SK-N-SH (cell line): ENCODE measurements at regions not wholly inside any gene's neighbourhood (a gene's known extent, or its start where the extent isn't known, plus 50 kb on each side); places are given as distances from the start of the nearest gene placed in this dataset.

Source experiments
- CTCF ChIA-PET: fragments of 300-600, 350-600 bp; formaldehyde crosslinking; extraction: SDS; loops from one replicate; lab custom pipeline; 2021; lab: Yijun Ruan, JAX
- POLR2A ChIA-PET: fragments of 350-600 bp; sonication (Branson Sonifier 250); formaldehyde crosslinking; extraction: SDS; loops from one replicate; lab custom pipeline; 2020; ENCODE audit warnings: antibody characterized with exemption, inconsistent platforms; lab: Yijun Ruan, JAX
- DNase-seq: peaks from one replicate; pipeline ENCODE4 v3.0.0; 2012
- H2AFZ ChIP-seq: fragments of 200-600 bp; sonication (generic); 2 replicates; pipeline ENCODE4 v1.8.1; 2016; ENCODE audit warnings: antibody characterized with exemption, mild to moderate bottlenecking, low read depth
- H3F3A ChIP-seq: fragments of 200-600 bp; sonication (generic); replicated peaks from 2 replicates; pipeline ENCODE3; 2016; ENCODE audit warnings: antibody characterized with exemption, mild to moderate bottlenecking; ENCODE audit not compliant: insufficient read depth
- H3K27ac ChIP-seq, 2 experiments: fragments of 200-500 bp in 1 of 2; fragments of 200-600 bp in 1 of 2; sonication (Bioruptor generic) in 1 of 2; sonication (generic), shearing (Covaris generic) in 1 of 2; 2 replicates each; pipeline versions ENCODE4 v1.5.1 to v1.6.1; 2014 to 2016; ENCODE audit warnings: low read depth in 2 of 2, inconsistent platforms in 1 of 2, low read length in 1 of 2, mild to moderate bottlenecking in 1 of 2, mixed read lengths in 1 of 2
- H3K27me3 ChIP-seq: fragments of 200-600 bp; sonication (generic), shearing (Covaris generic); 2 replicates; pipeline ENCODE4 v1.6.1; 2016; ENCODE audit warnings: mixed run types; ENCODE audit not compliant: insufficient read depth
- H3K36me3 ChIP-seq, 2 experiments: fragments of 200-500 bp in 1 of 2; fragments of 200-600 bp in 1 of 2; sonication (Bioruptor generic) in 1 of 2; sonication (generic) in 1 of 2; replicated peaks in 1 of 2; 2 replicates each; pipeline versions ENCODE3 to v1.5.1; 2014 to 2016; ENCODE audit warnings: low read length in 1 of 2, mild to moderate bottlenecking in 1 of 2; ENCODE audit not compliant: insufficient read depth in 2 of 2, control insufficient read depth in 1 of 2
- H3K4me1 ChIP-seq, 2 experiments: fragments of 200-500 bp in 1 of 2; fragments of 200-600 bp in 1 of 2; sonication (Bioruptor generic) in 1 of 2; sonication (generic), shearing (Covaris generic) in 1 of 2; 2 replicates each; pipeline versions ENCODE4 v1.5.1 to v1.6.1; 2014 to 2016; ENCODE audit warnings: low read depth in 1 of 2, low read length in 1 of 2, mixed run types in 1 of 2; ENCODE audit not compliant: insufficient read depth in 2 of 2, control insufficient read depth in 1 of 2
- H3K4me2 ChIP-seq: fragments of 200-600 bp; sonication (generic), shearing (Covaris generic); 2 replicates; pipeline ENCODE4 v1.6.1; 2017; ENCODE audit warnings: mixed run types
- H3K4me3 ChIP-seq, 2 experiments: fragments of 200-500 bp in 1 of 2; fragments of 200-600 bp in 1 of 2; sonication (Bioruptor generic) in 1 of 2; sonication (generic), shearing (Covaris generic) in 1 of 2; 2 replicates each; pipeline versions ENCODE4 v1.5.1 to v1.8.1; 2014 to 2016; ENCODE audit warnings: low read depth in 2 of 2, inconsistent platforms in 1 of 2, low read length in 1 of 2, mild to moderate bottlenecking in 1 of 2, mixed read lengths in 1 of 2, moderate library complexity in 1 of 2
- H3K79me2 ChIP-seq: fragments of 200-600 bp; sonication (generic); 2 replicates; pipeline ENCODE4 v1.8.1; 2017; ENCODE audit warnings: mild to moderate bottlenecking; ENCODE audit not compliant: insufficient read depth
- H3K9ac ChIP-seq: fragments of 200-600 bp; sonication (generic); 2 replicates; pipeline ENCODE4 v1.6.1; 2017; ENCODE audit warnings: mixed run types
- H3K9me2 ChIP-seq: fragments of 200-600 bp; sonication (generic); 2 replicates; pipeline ENCODE4 v1.6.1; 2017; ENCODE audit warnings: mixed run types
- H3K9me3 ChIP-seq: fragments of 200-600 bp; sonication (generic); 2 replicates; pipeline ENCODE4 v1.6.1; 2017; ENCODE audit warnings: mixed run types, mild to moderate bottlenecking, moderate library complexity
- H4K20me1 ChIP-seq: fragments of 200-600 bp; sonication (generic); 2 replicates; pipeline ENCODE4 v1.6.1; 2017; ENCODE audit warnings: mild to moderate bottlenecking, mixed run types; ENCODE audit not compliant: insufficient read depth
- CHD2 ChIP-seq: fragments of 150-350 bp; IDR thresholded peaks from 2 replicates; pipeline ENCODE4 v1.6.1; 2018; ENCODE audit warnings: low read length; ENCODE audit not compliant: partially characterized antibody
- ELF1 ChIP-seq: IDR thresholded peaks from 2 replicates; pipeline ENCODE4 v1.4.0; 2012
- FOXM1 ChIP-seq: IDR thresholded peaks from 2 replicates; pipeline ENCODE4 v1.4.0; 2012; ENCODE audit warnings: low read depth, mild to moderate bottlenecking
- GABPA ChIP-seq: IDR thresholded peaks from 2 replicates; pipeline ENCODE4 v1.4.0; 2012; ENCODE audit warnings: low read depth, mild to moderate bottlenecking
- GATA2 ChIP-seq: sonication (generic); formaldehyde crosslinking; IDR thresholded peaks from 2 replicates; pipeline ENCODE4 v1.5.0; 2020; ENCODE audit warnings: mild to moderate bottlenecking, missing genetic modification reagents
- MEF2A ChIP-seq: IDR thresholded peaks from 2 replicates; pipeline ENCODE4 v1.4.0; 2012; ENCODE audit warnings: low read depth, borderline replicate concordance
- MXI1 ChIP-seq: IDR thresholded peaks from 2 replicates; pipeline ENCODE4 v1.6.1; 2012; ENCODE audit warnings: mild to moderate bottlenecking, low read depth, low read length, improper control_type of control experiment
- POLR2AphosphoS5 ChIP-seq: IDR thresholded peaks from 2 replicates; pipeline ENCODE4 v1.6.1; 2012; ENCODE audit warnings: low read depth, low read length
- RCOR1 ChIP-seq: fragments of 150-350 bp; IDR thresholded peaks from 2 replicates; pipeline ENCODE4 v1.6.1; 2017; ENCODE audit warnings: antibody characterized with exemption, low read length
- RFX5 ChIP-seq: IDR thresholded peaks from 2 replicates; pipeline ENCODE4 v1.6.1; 2012; ENCODE audit warnings: mild to moderate bottlenecking, improper control_type of control experiment, low read length
- RXRA ChIP-seq: IDR thresholded peaks from 2 replicates; pipeline ENCODE4 v1.4.0; 2012; ENCODE audit warnings: low read depth, mild to moderate bottlenecking, borderline replicate concordance
- SMC3 ChIP-seq: IDR thresholded peaks from 2 replicates; pipeline ENCODE4 v1.6.1; 2012; ENCODE audit warnings: low read depth, low read length, improper control_type of control experiment
- TAF1 ChIP-seq: IDR thresholded peaks from 2 replicates; pipeline ENCODE4 v1.6.1; 2012; ENCODE audit warnings: low read depth, mild to moderate bottlenecking, low read length, moderate library complexity, borderline replicate concordance
- TCF12 ChIP-seq: IDR thresholded peaks from 2 replicates; pipeline ENCODE4 v1.4.0; 2012
- USF1 ChIP-seq: IDR thresholded peaks from 2 replicates; pipeline ENCODE4 v1.4.0; 2012; ENCODE audit warnings: low read depth, borderline replicate concordance
- WGBS: methylation state at CpG from one replicate; pipeline ENCODE4 v1.1.6; 2017; ENCODE audit warnings: low lambda C conversion rate; 5-methylcytosine and 5-hydroxymethylcytosine counted together
- TF ChIP-seq, protein P1 (sequence below): IDR thresholded peaks from 2 replicates; pipeline ENCODE4 v1.6.1; 2012; ENCODE audit warnings: mild to moderate bottlenecking, low read depth, low read length, moderate library complexity

DNA sequence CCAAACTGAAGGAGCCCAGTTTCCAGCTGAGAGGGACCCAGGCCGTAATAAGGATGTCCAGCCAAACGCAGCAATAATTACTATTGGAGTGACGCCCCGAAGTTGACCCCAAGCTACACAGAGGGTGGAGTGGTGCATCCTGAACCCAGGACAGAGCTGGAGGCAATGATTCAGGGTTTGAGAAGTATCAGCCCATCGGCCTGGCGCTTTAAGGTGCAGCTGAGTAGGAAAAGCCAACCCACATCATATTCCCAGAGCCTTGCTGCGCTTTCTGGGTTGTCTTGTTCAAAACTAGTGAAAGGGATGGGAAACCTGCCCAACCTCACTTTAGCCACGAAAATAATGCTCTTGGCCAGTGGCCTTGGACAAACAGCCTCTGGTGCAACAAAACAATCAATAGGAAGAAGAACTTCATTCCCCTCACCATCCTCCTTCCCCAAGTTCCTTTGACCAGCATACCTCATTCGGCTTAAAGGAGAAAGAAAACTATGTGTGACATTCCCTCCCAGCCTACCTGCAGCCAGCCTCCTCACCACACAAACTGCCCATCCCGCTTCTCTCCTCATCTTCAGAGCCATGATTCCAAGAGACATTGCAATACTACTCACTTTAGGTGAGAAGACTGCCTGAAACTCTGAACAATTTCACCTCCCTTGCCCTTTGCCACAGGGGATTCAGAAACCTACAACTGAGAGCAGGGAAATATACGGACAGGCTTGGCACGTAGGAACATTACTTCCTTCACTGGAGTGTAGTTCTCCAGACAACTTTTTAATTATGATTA is 217.2 kb upstream of the MKLN1 start:
- H3K79me2 ChIP-seq: peaks cover 46% of the 10 kb centered on the region
- no peaks in the 10 kb centered on the region for H3K36me3 ChIP-seq
- H3K4me3 ChIP-seq: peak overlapping the region; percentile 85 to 93
- CTCF ChIA-PET: interaction anchor here (1.0 to 2.2 kb wide), 5 partner anchors 11 to 128 kb away, joined by 3 to 10 read pairs (median 5); no protein-coding TSS in a partner anchor
- 45% methylated on average over 12 of the region's 12 CpGs for WGBS
- TF ChIP-seq USF1 (no peak), POLR2AphosphoS5 (no peak), SMC3 (0 out of 2 replicates have a peak, but pooled peaks have one; percentile 10), CHD2 (no peak), MEF2A (no peak), TAF1 (peak; percentile 33; the same call in 1 of the 2 replicates), RXRA (0 out of 2 replicates have a peak, but pooled peaks have one; percentile 10)
- TF ChIP-seq, protein P1, sequence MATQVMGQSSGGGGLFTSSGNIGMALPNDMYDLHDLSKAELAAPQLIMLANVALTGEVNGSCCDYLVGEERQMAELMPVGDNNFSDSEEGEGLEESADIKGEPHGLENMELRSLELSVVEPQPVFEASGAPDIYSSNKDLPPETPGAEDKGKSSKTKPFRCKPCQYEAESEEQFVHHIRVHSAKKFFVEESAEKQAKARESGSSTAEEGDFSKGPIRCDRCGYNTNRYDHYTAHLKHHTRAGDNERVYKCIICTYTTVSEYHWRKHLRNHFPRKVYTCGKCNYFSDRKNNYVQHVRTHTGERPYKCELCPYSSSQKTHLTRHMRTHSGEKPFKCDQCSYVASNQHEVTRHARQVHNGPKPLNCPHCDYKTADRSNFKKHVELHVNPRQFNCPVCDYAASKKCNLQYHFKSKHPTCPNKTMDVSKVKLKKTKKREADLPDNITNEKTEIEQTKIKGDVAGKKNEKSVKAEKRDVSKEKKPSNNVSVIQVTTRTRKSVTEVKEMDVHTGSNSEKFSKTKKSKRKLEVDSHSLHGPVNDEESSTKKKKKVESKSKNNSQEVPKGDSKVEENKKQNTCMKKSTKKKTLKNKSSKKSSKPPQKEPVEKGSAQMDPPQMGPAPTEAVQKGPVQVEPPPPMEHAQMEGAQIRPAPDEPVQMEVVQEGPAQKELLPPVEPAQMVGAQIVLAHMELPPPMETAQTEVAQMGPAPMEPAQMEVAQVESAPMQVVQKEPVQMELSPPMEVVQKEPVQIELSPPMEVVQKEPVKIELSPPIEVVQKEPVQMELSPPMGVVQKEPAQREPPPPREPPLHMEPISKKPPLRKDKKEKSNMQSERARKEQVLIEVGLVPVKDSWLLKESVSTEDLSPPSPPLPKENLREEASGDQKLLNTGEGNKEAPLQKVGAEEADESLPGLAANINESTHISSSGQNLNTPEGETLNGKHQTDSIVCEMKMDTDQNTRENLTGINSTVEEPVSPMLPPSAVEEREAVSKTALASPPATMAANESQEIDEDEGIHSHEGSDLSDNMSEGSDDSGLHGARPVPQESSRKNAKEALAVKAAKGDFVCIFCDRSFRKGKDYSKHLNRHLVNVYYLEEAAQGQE: no peak
- POLR2A ChIA-PET: interaction anchor here (1.0 kb wide), 1 partner anchor 184 kb away, joined by 3 read pairs; no protein-coding TSS in a partner anchor
- H3K27ac ChIP-seq: peak overlapping the region; percentile 89 to 95
- no peaks in the 10 kb centered on the region; the same call in 1 of the 2 replicates for H4K20me1 ChIP-seq
- H3K9me3 ChIP-seq: no peaks in the 10 kb centered on the region
- H3K9ac ChIP-seq: peak overlapping the region; percentile 96
- no peaks in the 10 kb centered on the region for H3K27me3 ChIP-seq
- peaks cover 13% of the 10 kb centered on the region for H3F3A ChIP-seq
- peak overlapping the region; percentile 95 for H3K4me2 ChIP-seq
- H3K9me2 ChIP-seq: no peaks in the 10 kb centered on the region
- peak overlapping the region; percentile 52 for H2AFZ ChIP-seq
- no peak for DNase-seq
- H3K4me1 ChIP-seq: peaks cover 0 to 32% of the 10 kb centered on the region in 2 experiments; a peak in 2 of 4 replicates

DNA sequence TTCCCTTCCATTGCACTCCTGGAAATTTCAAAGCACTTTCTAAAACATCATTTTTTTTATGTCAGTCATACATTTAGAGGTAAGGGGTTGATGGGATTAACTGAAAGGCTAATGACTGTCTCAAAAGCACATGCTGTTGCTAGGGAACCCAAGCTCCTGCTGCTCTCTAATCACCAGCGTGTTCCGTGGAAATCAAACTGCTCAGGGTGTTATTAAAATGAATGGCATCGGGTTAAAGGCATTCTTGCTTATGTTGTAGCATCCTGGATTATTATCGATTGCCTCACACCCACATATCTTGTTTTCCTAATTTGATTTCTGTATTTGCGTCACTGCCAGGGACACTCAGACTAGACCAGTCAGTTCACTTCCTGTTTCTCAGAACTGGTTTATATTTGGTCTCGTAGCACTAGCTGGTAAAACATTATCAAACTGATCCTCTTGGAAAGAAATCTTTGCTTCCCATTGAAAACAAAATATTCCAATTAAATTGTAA is 216.5 kb upstream of the MKLN1 start:
- Histone ChIP-seq H3K9me2 (no peaks in the 10 kb centered on the region), H3K27ac (peak overlapping the region; percentile 89 to 95), H3K36me3 (no peaks in the 10 kb centered on the region), H3K4me2 (peak overlapping the region; percentile 95), H2AFZ (peak overlapping the region; percentile 11; the same call in 1 of the 2 replicates), H3K79me2 (peaks cover 45% of the 10 kb centered on the region), H3K4me3 (peak overlapping the region; percentile 85 to 93; a peak in 3 of 4 replicates), H3K27me3 (no peaks in the 10 kb centered on the region), H3K4me1 (peaks cover 0 to 31% of the 10 kb centered on the region in 2 experiments; a peak in 2 of 4 replicates), H3K9ac (peak overlapping the region; percentile 96), H3K9me3 (no peaks in the 10 kb centered on the region), H4K20me1 (no peaks in the 10 kb centered on the region), H3F3A (peaks cover 13% of the 10 kb centered on the region)
- WGBS: 29% methylated on average over 6 of the region's 6 CpGs
- ChIA-PET CTCF (interaction anchor here (1.3 to 2.1 kb wide), 2 partner anchors 15 to 71 kb away, joined by 3 to 5 read pairs; no protein-coding TSS in a partner anchor), POLR2A (no interaction called here)
- no peak for TF ChIP-seq RFX5
- TF ChIP-seq GATA2: no peak
- TF ChIP-seq MXI1: 0 out of 2 replicates have a peak, but pooled peaks have one; percentile 14
- peak; percentile 32; the same call in 1 of the 2 replicates for TF ChIP-seq GABPA
- peak; percentile 67 for TF ChIP-seq ELF1
- no peak for TF ChIP-seq RCOR1
- TF ChIP-seq TCF12: no peak
- TF ChIP-seq FOXM1: no peak
- DNase-seq: peak; percentile 34
